Ovary (tissue), 3 donors: ENCODE measurements at regions not wholly inside any gene's neighbourhood (a gene's known extent, or its start where the extent isn't known, plus 50 kb on each side); places are given as distances from the start of the nearest gene placed in this dataset.

Source experiments
- CTCF ChIP-seq, 3 donors: fragments of 450-650 bp in 2 of 3; fragments of 200-600 bp in 1 of 3; IDR thresholded peaks; one replicate each; pipeline versions ENCODE4 v1.5.1 to v1.8.0; 2016 to 2022; ENCODE audit warnings: antibody characterized with exemption in 3 of 3, mild to moderate bottlenecking in 1 of 3
- EP300 ChIP-seq: sonication (generic); formaldehyde crosslinking; IDR thresholded peaks from one replicate; pipeline ENCODE4 v1.6.1; 2017; ENCODE audit warnings: antibody characterized with exemption
- POLR2A ChIP-seq: fragments of 450-650 bp; IDR thresholded peaks from one replicate; pipeline ENCODE4 v1.6.1; 2017; ENCODE audit warnings: antibody characterized with exemption, mild to moderate bottlenecking, moderate library complexity
- donor health status: DM: no; HTN: no; CAD: no.

- TF ChIP-seq CTCF (IDR thresholded peaks at IDR 0.05) (no peak), POLR2A (no peak), EP300 (no peak)
These were observed 138.0 kb upstream of the DNAH14 start for GRCh38 chr1:224791362-224791941.
